Nephron progenitor cell (in vitro differentiated cells): ENCODE measurements at regions not wholly inside any gene's neighbourhood (a gene's known extent, or its start where the extent isn't known, plus 50 kb on each side); places are given as distances from the start of the nearest gene placed in this dataset.

ENCODE experiments used
- DNase-seq: peaks from one replicate; pipeline ENCODE4 v3.0.0; 2021
- H3K27ac Mint-ChIP-seq: 2 replicates; pipeline ENCODE4 v1.8.0; 2021; ENCODE audit warnings: mild to moderate bottlenecking, moderate library complexity, mixed read lengths
- H3K27me3 Mint-ChIP-seq: 2 replicates; pipeline ENCODE4 v1.8.0; 2021; ENCODE audit warnings: mild to moderate bottlenecking, low read depth, mixed read lengths; ENCODE audit not compliant: poor library complexity
- H3K36me3 Mint-ChIP-seq: 2 replicates; pipeline ENCODE4 v1.8.0; 2021; ENCODE audit warnings: low read depth, mixed read lengths
- H3K4me1 Mint-ChIP-seq: 2 replicates; pipeline ENCODE4 v1.8.0; 2021; ENCODE audit warnings: mixed read lengths
- H3K4me3 Mint-ChIP-seq: 2 replicates; pipeline ENCODE4 v1.8.0; 2021; ENCODE audit warnings: mild to moderate bottlenecking, moderate library complexity, mixed read lengths
- H3K9me3 Mint-ChIP-seq: 2 replicates; pipeline ENCODE4 v1.8.0; 2021; ENCODE audit warnings: mild to moderate bottlenecking, moderate library complexity, mixed read lengths
- TF ChIP-seq, protein P1 (sequence below): fragments of 200-600 bp; sonication (generic); IDR thresholded peaks from 2 replicates; pipeline ENCODE4 v1.5.0; 2021; ENCODE audit warnings: antibody characterized with exemption

DNA sequence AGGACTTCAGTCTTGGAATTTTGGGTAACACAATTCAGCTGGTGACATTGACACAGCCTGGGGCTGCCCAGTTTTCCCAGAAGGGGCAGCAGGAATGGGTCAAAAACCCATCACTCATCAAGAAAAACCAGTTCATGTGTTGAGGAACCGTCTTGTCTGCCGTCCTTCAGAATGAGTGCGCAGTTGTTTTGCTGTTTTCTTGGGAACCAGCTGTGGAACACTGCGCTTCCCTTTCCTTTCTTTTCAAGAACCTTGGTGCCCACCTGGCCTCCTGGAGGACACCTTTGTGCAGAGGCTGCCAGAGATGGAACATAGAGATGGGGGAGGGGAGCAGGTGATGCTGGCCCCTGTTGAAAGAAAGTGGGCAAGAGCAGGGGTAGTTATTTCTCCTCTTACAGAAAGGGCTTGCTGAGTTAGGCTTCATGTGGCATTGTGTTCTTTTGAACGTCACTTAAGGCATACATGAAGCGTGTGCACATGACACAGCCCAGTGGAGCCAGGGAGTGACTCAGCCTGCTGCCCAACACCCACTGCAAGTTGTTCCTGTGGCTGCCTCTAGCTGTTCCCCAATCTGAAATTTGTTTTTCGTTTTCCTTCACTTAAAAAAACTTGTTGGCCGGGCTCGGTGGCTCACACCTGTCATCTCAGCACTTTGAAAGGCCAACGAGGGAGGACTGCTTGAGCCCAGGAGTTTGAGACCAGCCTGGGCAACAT, 87.4 kb upstream of the TNS3 start:
- no peaks in the 10 kb centered on the region for H3K36me3 Mint-ChIP-seq
- no peak overlapping the region for H3K27ac Mint-ChIP-seq
- DNase-seq = no peak
- no peak overlapping the region for H3K4me3 Mint-ChIP-seq
- peaks cover 20% of the 10 kb centered on the region for H3K4me1 Mint-ChIP-seq
- no peaks in the 10 kb centered on the region for H3K9me3 Mint-ChIP-seq
- H3K27me3 Mint-ChIP-seq = peaks cover 32% of the 10 kb centered on the region
- TF ChIP-seq, protein P1, sequence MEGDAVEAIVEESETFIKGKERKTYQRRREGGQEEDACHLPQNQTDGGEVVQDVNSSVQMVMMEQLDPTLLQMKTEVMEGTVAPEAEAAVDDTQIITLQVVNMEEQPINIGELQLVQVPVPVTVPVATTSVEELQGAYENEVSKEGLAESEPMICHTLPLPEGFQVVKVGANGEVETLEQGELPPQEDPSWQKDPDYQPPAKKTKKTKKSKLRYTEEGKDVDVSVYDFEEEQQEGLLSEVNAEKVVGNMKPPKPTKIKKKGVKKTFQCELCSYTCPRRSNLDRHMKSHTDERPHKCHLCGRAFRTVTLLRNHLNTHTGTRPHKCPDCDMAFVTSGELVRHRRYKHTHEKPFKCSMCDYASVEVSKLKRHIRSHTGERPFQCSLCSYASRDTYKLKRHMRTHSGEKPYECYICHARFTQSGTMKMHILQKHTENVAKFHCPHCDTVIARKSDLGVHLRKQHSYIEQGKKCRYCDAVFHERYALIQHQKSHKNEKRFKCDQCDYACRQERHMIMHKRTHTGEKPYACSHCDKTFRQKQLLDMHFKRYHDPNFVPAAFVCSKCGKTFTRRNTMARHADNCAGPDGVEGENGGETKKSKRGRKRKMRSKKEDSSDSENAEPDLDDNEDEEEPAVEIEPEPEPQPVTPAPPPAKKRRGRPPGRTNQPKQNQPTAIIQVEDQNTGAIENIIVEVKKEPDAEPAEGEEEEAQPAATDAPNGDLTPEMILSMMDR = no peak

DNA sequence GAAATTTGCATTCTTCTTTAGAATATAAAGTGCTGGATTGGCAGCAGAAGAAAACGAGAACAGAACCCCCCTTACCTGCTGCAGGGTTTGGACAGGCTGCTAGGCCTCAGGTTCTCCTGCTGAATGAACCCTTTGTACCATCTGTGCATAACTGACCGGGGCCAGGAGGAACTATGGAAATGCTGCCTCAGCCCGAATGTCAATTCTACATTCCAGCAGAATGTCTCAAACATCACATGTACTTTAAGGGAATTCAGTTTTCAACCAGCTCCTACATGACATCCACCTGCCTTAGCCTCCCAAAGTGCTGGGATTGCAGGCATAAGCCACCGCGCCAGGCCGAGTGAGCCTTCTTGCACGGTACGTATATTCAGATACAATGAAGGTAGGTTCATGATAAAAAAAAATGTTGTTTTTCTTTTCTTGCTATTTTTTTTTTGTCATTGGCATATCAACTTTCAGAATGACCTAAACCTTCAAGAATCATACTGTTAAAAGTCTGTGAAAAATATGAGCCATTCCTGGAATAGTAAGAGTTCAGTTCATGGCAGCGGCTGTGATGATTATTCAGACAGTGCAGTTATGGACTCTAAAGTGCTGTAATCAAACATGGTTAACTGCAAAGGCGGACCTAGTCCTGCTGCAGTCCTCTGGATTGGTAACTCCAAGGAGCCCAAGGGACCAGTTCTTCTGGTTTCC, 84.4 kb upstream of the TNS3 start:
- no peak for DNase-seq
- H3K27me3 Mint-ChIP-seq = peaks cover 42% of the 10 kb centered on the region
- TF ChIP-seq, protein P1 = no peak
- H3K4me1 Mint-ChIP-seq = peaks cover 11% of the 10 kb centered on the region
- no peaks in the 10 kb centered on the region for H3K9me3 Mint-ChIP-seq
- H3K27ac Mint-ChIP-seq = no peak overlapping the region
- H3K4me3 Mint-ChIP-seq = no peak overlapping the region
- no peaks in the 10 kb centered on the region for H3K36me3 Mint-ChIP-seq

DNA sequence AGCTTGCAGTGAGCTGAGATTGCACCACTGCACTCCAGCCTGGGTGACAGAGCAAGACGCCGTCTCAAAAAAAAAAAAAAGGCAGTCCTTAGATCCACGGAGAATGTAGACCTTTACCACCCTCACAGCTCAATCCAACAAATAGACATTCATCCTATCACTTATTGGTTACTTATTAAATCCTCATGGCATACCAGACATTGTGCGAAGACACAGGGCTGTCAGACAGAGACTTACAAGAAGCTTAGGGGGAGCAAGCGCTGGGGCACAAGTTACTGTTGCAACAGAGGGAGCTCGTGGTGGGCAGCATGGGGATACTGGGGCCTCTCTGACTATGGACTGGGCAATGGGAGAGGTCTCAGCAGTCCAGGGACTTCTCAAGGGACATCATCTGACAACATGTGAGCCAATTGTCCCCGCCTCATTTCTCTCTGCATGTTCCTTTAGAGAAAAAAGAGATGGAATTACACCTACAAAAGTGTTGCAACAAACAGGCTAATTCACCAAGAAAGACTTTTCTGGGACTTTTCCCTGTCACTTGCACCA, 82.8 kb upstream of the TNS3 start:
- no peak overlapping the region for H3K4me3 Mint-ChIP-seq
- H3K27ac Mint-ChIP-seq = no peak overlapping the region
- no peaks in the 10 kb centered on the region for H3K36me3 Mint-ChIP-seq
- peaks cover 39% of the 10 kb centered on the region for H3K27me3 Mint-ChIP-seq
- no peak for DNase-seq
- no peaks in the 10 kb centered on the region for H3K9me3 Mint-ChIP-seq
- TF ChIP-seq, protein P1 = no peak
- H3K4me1 Mint-ChIP-seq = peaks cover 18% of the 10 kb centered on the region

DNA sequence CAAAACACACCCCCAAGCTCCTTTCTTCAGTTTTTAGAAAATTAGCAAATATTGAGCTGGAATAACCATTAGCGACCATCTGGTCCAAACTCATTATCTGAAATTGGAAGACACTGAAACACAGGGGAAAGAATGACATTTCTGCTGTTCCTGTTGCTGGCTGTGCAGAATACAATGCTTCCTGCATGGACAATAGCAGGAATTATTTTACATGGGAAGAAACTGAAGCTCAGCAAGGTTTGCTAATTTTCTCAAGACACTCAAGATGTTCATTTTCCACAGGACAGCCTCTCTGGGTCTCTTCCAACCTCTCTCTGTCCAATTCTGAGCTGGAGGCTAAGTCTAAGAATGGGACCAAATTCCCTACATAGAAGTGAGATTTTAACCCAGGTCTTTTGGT, 81.9 kb upstream of the TNS3 start:
- Mint-ChIP-seq H3K4me3 (no peak overlapping the region), H3K4me1 (peaks cover 18% of the 10 kb centered on the region), H3K9me3 (no peaks in the 10 kb centered on the region), H3K27ac (no peak overlapping the region), H3K27me3 (peaks cover 33% of the 10 kb centered on the region), H3K36me3 (no peaks in the 10 kb centered on the region)
- no peak for DNase-seq
- TF ChIP-seq, protein P1 = no peak

DNA sequence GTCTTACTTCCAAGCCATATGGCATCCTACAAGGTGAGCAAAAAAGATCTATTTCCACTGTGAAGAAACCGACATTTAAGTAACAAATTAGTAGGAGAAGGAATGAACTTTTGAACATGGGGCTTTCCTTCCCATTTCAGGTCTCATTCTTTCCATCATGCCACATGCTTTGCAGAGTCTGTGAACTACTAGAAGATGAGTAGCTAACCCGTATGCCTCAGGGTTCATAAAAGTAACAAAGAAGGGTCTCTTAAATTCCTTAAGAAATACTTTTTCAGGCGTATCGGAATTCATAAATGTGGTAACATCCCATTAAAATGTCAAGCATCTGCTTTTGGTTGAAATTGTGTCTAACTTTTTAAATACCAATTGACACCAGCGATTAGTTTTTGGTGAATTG, 81.3 kb upstream of the TNS3 start:
- no peak overlapping the region for H3K27ac Mint-ChIP-seq
- H3K36me3 Mint-ChIP-seq = no peaks in the 10 kb centered on the region
- H3K9me3 Mint-ChIP-seq = no peaks in the 10 kb centered on the region
- DNase-seq = no peak
- H3K4me3 Mint-ChIP-seq = no peak overlapping the region
- TF ChIP-seq, protein P1 = no peak
- H3K27me3 Mint-ChIP-seq = peaks cover 32% of the 10 kb centered on the region
- H3K4me1 Mint-ChIP-seq = peaks cover 18% of the 10 kb centered on the region
